MCF 10A (cell line): ENCODE measurements at regions not wholly inside any gene's neighbourhood (a gene's known extent, or its start where the extent isn't known, plus 50 kb on each side); places are given as distances from the start of the nearest gene placed in this dataset.

Experiments
- BruUV-seq: library from RNA; stranded (reverse); fragments of 400-500 nt; replicated peaks from 2 replicates; lab custom pipeline; 2021; lab: Mats Ljungman, UMichigan
- CTCF ChIA-PET: fragments of 300-600 bp; sonication (Branson Sonifier 250); formaldehyde crosslinking; extraction: SDS; loops from one replicate; lab custom pipeline; 2021; ENCODE audit warnings: antibody characterized with exemption, inconsistent platforms; lab: Yijun Ruan, JAX
- POLR2A ChIA-PET: fragments of 300-600, 350-650 bp; sonication (Branson Sonifier 250); formaldehyde crosslinking; extraction: SDS; loops from one replicate; lab custom pipeline; 2020; ENCODE audit warnings: antibody characterized with exemption, inconsistent platforms; lab: Yijun Ruan, JAX
- DNase-seq: peaks from one replicate; pipeline ENCODE4 v3.0.0-alpha.2; 2018; ENCODE audit not compliant: unreplicated experiment
- H3K27ac Mint-ChIP-seq: one replicate; pipeline ENCODE4 v1.8.0; 2022; ENCODE audit warnings: mild to moderate bottlenecking, low read depth, mixed read lengths; ENCODE audit not compliant: unreplicated experiment
- H3K27me3 Mint-ChIP-seq: one replicate; pipeline ENCODE4 v1.8.0; 2022; ENCODE audit warnings: mixed read lengths; ENCODE audit not compliant: insufficient read depth, unreplicated experiment
- H3K36me3 Mint-ChIP-seq: one replicate; pipeline ENCODE4 v1.8.0; 2022; ENCODE audit warnings: mild to moderate bottlenecking, moderate library complexity, mixed read lengths; ENCODE audit not compliant: insufficient read depth, unreplicated experiment
- H3K4me1 Mint-ChIP-seq: one replicate; pipeline ENCODE4 v1.8.0; 2022; ENCODE audit warnings: mixed read lengths; ENCODE audit not compliant: insufficient read depth, unreplicated experiment
- H3K4me3 Mint-ChIP-seq: one replicate; pipeline ENCODE4 v1.8.0; 2022; ENCODE audit warnings: mild to moderate bottlenecking, moderate library complexity, mixed read lengths; ENCODE audit not compliant: unreplicated experiment
- H3K9me3 Mint-ChIP-seq: one replicate; pipeline ENCODE4 v1.8.0; 2022; ENCODE audit warnings: mixed read lengths; ENCODE audit not compliant: unreplicated experiment
- CTCF ChIP-seq: fragments of 200-600 bp; IDR thresholded peaks from one replicate; pipeline ENCODE4 v1.8.0; 2022; ENCODE audit warnings: antibody characterized with exemption, mild to moderate bottlenecking; ENCODE audit not compliant: unreplicated experiment
- intact Hi-C: fragments of 100-400 bp; cut with micrococcal nuclease; formaldehyde crosslinking; loops from 2 replicates; pipeline ENCODE4 v1.14.1; 2022

- TF ChIP-seq CTCF = no peak
- POLR2A ChIA-PET = interaction anchor here (0.7 kb wide), 1 partner anchor 12 kb away, joined by 5 read pairs; no protein-coding TSS in a partner anchor
Measured at GRCh38 chr4:53928825-53929224, 135.6 kb downstream of the CHIC2 start.

GRCh38 chr4:53925050-53925605, 139.3 kb downstream of the CHIC2 start:
- Mint-ChIP-seq H3K4me1 (peaks cover 13% of the 10 kb centered on the region), H3K9me3 (no peaks in the 10 kb centered on the region), H3K4me3 (no peak overlapping the region), H3K36me3 (no peaks in the 10 kb centered on the region), H3K27ac (no peak overlapping the region), H3K27me3 (no peaks in the 10 kb centered on the region)
- no TSS peak for BruUV-seq
- no peak for TF ChIP-seq CTCF
- POLR2A ChIA-PET = interaction anchor here (0.8 to 1.9 kb wide), 2 partner anchors 11 to 138 kb away, joined by 3 to 6 read pairs; no protein-coding TSS in a partner anchor
- peak; percentile 46 for DNase-seq
- intact Hi-C loops = loop anchor here (5.0 kb wide), 1 partner anchor 728 kb away; no protein-coding TSS in a partner anchor
- CTCF ChIA-PET = interaction anchor here (0.6 to 8.3 kb wide), 7 partner anchors 16 to 309 kb away, joined by 3 to 84 read pairs (median 3); no protein-coding TSS in a partner anchor

More at GRCh38 chr4:53928825-53929224, 135.6 kb downstream of the CHIC2 start:
- Mint-ChIP-seq H3K4me1 (peaks cover 24% of the 10 kb centered on the region), H3K36me3 (peaks cover 9% of the 10 kb centered on the region), H3K27me3 (no peaks in the 10 kb centered on the region), H3K4me3 (no peak overlapping the region), H3K9me3 (no peaks in the 10 kb centered on the region), H3K27ac (no peak overlapping the region)
- intact Hi-C loops = loop anchor here (5.0 kb wide), 1 partner anchor 732 kb away; no protein-coding TSS in a partner anchor
- CTCF ChIA-PET = interaction anchor here (0.8 to 8.3 kb wide), 12 partner anchors 10 to 1554 kb away, joined by 3 to 215 read pairs (median 12); no protein-coding TSS in a partner anchor
- no TSS peak for BruUV-seq
- peak; percentile 67 for DNase-seq

GRCh38 chr4:53924333-53925049, 139.9 kb downstream of the CHIC2 start:
- no TSS peak for BruUV-seq
- H3K36me3 Mint-ChIP-seq = no peaks in the 10 kb centered on the region
- POLR2A ChIA-PET = interaction anchor here (0.8 to 1.9 kb wide), 2 partner anchors 11 to 139 kb away, joined by 3 to 6 read pairs; no protein-coding TSS in a partner anchor

More at GRCh38 chr4:53924333-53925049, 139.9 kb downstream of the CHIC2 start:
- no peak for DNase-seq
- Mint-ChIP-seq H3K9me3 (no peaks in the 10 kb centered on the region), H3K4me3 (no peak overlapping the region), H3K27ac (peak overlapping the region; percentile 7), H3K27me3 (no peaks in the 10 kb centered on the region), H3K4me1 (peaks cover 16% of the 10 kb centered on the region)
- TF ChIP-seq CTCF = no peak
- intact Hi-C loops = loop anchor here (5.0 kb wide), 1 partner anchor 727 kb away; no protein-coding TSS in a partner anchor
- CTCF ChIA-PET = interaction anchor here (0.6 to 8.3 kb wide), 3 partner anchors 15 to 197 kb away, joined by 3 to 84 read pairs (median 3); no protein-coding TSS in a partner anchor
